Stimulated activated memory B cell treated with anti-CD40 and anti-IgM and Interleukin-4, amounts not matched to agents 10 μg/mL and 1 μg/mL and 100 μg/mL, for 72 hours (primary cell): ENCODE measurements at regions not wholly inside any gene's neighbourhood (a gene's known extent, or its start where the extent isn't known, plus 50 kb on each side); places are given as distances from the start of the nearest gene placed in this dataset.

ENCODE experiments used
- ATAC-seq: fragments of 150-1000 bp; cut with Tn5 transposase; 2 replicates; pipeline ENCODE4 v1.10.0; 2021
- H3K27ac Mint-ChIP-seq: one replicate; pipeline ENCODE4 v1.8.0; 2022; ENCODE audit warnings: mild to moderate bottlenecking, mixed read lengths
- H3K27me3 Mint-ChIP-seq: one replicate; pipeline ENCODE4 v1.8.0; 2022; ENCODE audit warnings: mixed read lengths
- H3K36me3 Mint-ChIP-seq: one replicate; pipeline ENCODE4 v1.8.0; 2022; ENCODE audit warnings: mixed read lengths
- H3K4me1 Mint-ChIP-seq: one replicate; pipeline ENCODE4 v1.8.0; 2022; ENCODE audit warnings: mixed read lengths
- H3K4me3 Mint-ChIP-seq: one replicate; pipeline ENCODE4 v1.8.0; 2022; ENCODE audit warnings: mild to moderate bottlenecking, moderate library complexity, mixed read lengths
- H3K9me3 Mint-ChIP-seq: one replicate; pipeline ENCODE4 v1.8.0; 2022; ENCODE audit warnings: mixed read lengths

DNA sequence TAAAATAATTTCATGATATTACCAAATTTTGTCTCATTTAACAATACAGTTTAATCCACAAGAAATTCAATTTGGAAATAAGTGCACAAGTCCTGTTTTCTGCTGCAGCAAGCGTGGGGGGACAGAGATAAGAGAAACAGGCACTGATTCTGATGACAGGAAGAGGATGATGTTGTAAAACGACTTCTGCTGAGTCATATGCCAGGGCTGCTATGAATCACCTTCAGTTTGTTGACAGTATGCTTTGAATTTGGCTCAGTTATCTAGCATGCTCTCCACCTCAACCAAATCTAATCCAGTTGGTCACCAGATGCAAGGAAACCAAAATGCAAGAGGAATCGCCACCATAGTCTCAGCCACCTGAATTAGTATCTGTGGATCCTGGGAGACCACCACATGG, 244.1 kb upstream of the MON1B start:
- Mint-ChIP-seq H3K4me1 (no peaks in the 10 kb centered on the region), H3K27me3 (no peaks in the 10 kb centered on the region), H3K4me3 (no peak overlapping the region), H3K36me3 (no peaks in the 10 kb centered on the region), H3K27ac (no peak overlapping the region), H3K9me3 (peaks cover 8% of the 10 kb centered on the region)
- no peak for ATAC-seq

DNA sequence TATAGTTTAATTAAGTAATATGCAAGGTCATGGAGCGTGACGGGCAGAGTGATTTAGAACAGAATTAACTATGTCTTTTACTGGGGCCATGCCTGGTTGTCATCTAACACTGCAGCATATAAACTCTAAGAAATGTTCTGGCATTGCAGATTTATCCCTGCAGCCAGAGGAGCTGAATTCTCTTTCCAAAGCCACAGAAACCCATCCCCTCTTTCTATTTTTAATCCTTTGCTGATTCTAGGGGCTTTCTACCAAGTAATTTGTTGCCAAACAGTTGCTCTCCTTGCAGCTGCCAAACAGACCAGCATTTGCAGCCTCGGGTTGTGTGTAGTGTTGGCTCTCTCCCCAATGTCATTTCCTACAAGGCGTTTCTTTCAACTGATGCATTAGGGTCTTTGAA, 243.2 kb upstream of the MON1B start:
- Mint-ChIP-seq H3K4me3 (no peak overlapping the region), H3K36me3 (no peaks in the 10 kb centered on the region), H3K27ac (no peak overlapping the region)

DNA sequence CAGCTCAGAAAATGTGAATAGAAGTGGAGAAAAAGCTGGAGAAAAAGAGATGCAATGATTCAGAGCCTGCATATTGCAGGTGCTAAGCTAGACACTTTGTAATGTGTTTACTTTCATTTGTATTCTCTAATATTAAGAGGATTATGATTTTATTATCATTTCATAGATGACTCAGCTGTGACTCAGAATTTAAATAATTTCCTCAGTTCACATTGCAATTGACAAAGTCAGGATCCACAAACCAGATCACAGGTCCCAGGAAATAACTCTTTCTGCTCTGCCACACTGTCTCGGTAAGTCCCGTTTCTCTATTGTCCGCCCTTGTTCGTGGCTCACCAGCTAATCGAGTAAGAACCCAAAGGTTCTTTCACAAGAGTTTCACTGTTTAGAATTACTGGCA, 235.4 kb upstream of the MON1B start:
- no peaks in the 10 kb centered on the region for H3K27me3 Mint-ChIP-seq
- H3K4me3 Mint-ChIP-seq = no peak overlapping the region
- no peaks in the 10 kb centered on the region for H3K36me3 Mint-ChIP-seq
- no peaks in the 10 kb centered on the region for H3K4me1 Mint-ChIP-seq
- no peak overlapping the region for H3K27ac Mint-ChIP-seq
- H3K9me3 Mint-ChIP-seq = peaks cover 7% of the 10 kb centered on the region
- ATAC-seq = no peak

More for the DNA sequence above, 243.2 kb upstream of the MON1B start:
- H3K9me3 Mint-ChIP-seq = peaks cover 8% of the 10 kb centered on the region
- H3K27me3 Mint-ChIP-seq = no peaks in the 10 kb centered on the region
- no peak for ATAC-seq
- no peaks in the 10 kb centered on the region for H3K4me1 Mint-ChIP-seq

DNA sequence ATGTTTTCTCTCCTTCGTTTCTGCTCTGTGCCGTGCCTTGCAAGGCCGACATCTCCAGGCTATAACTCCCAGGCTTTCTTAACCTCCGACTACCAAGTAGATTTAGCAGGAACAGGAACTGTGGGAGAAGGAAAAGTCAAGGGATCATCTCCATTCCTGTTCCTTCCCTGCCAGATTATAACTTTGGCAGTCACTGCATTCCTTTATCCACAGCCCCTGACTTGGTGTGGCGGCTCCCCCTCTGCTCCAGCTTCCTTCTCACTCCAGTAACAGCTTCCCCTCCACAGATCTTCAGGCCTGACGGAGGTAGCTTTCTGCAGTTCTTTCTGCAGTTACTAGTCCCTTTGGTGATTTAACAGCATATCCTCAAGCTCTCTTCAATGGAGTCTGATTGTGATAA, 234.6 kb upstream of the MON1B start:
- Mint-ChIP-seq H3K9me3 (peaks cover 5% of the 10 kb centered on the region), H3K4me1 (no peaks in the 10 kb centered on the region), H3K27ac (no peak overlapping the region), H3K27me3 (no peaks in the 10 kb centered on the region), H3K36me3 (no peaks in the 10 kb centered on the region), H3K4me3 (no peak overlapping the region)
- ATAC-seq = no peak

DNA sequence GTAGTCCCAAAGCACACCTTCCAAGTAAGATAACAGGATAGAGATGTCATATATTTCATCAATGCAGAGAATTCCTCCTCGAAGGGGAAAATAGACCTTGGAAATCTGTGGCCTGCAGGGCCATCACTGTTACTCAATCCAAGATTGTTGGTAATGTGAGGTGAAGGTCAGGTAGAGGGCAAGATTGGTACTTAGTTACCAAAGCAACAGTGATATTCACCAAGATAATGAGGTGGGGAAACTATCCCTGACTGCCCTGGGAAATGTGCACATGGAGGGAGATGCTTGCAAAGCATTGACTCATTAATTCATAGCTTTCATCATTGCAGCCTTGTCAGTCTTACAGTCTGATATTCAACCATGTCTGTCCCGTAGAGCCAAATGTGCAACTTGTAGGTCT, 234.1 kb upstream of the MON1B start:
- Mint-ChIP-seq H3K27ac (no peak overlapping the region), H3K27me3 (no peaks in the 10 kb centered on the region), H3K4me3 (no peak overlapping the region), H3K36me3 (no peaks in the 10 kb centered on the region), H3K4me1 (no peaks in the 10 kb centered on the region), H3K9me3 (peaks cover 3% of the 10 kb centered on the region)
- no peak for ATAC-seq

DNA sequence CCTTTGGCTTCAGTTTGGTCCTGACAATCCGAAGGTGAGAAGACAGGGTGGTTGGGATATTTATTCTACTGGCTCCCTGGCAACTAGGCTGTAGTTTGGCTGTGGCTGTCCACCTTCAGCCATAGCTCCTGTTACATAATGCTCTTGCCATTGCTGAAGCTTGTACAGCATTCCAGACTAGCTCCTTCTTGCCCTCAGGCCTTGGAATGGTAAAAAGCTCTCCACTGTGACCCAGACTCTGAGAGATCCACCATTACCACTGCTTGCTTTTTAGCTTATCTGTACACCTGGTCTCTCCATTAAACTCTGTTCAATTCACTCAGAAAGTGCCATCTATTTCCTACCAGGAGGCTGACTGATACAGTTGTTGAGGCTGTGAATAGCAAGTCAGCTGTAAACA, 231.8 kb upstream of the MON1B start:
- no peak for ATAC-seq
- Mint-ChIP-seq H3K36me3 (no peaks in the 10 kb centered on the region), H3K27ac (no peak overlapping the region)

DNA sequence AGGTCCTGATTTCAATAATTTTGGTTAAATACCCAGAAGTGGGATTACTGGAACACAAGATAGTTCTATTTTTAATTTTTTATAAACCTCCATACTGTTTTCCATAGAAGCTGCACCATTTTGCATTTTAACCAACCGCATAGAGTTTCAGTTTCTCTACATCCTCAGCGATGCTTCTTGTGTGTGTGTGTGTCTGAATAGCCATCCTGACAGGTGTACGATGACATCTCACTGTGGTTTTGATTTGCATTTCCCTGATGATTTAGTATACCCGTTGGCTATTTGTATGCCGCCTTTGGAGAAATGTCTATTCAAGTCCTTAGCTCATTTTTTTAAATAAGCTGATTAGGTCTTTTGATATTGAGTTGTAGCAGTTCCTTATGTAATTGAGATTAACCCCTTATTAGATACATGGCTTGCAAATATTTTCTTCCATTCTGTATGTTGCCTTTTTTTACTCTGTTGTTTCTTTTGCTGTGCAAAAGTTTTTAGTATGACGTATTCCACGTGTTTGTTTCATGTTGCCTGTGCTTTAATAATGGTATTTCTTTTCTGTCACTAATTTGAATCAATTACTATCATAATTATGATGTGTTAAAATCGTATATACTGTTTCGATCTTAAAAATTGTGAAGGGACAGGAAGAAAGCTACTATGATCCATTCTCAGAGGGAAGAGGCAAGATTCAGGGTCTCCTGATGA, 227.2 kb upstream of the MON1B start:
- peak; percentile 70 for ATAC-seq
- no peaks in the 10 kb centered on the region for H3K27me3 Mint-ChIP-seq
- H3K4me1 Mint-ChIP-seq = peaks cover 17% of the 10 kb centered on the region
- no peaks in the 10 kb centered on the region for H3K36me3 Mint-ChIP-seq
- no peak overlapping the region for H3K27ac Mint-ChIP-seq
- H3K9me3 Mint-ChIP-seq = no peaks in the 10 kb centered on the region
- no peak overlapping the region for H3K4me3 Mint-ChIP-seq

More for the DNA sequence above, 231.8 kb upstream of the MON1B start:
- no peak overlapping the region for H3K4me3 Mint-ChIP-seq
- peaks cover 3% of the 10 kb centered on the region for H3K9me3 Mint-ChIP-seq
- no peaks in the 10 kb centered on the region for H3K27me3 Mint-ChIP-seq
- peaks cover 11% of the 10 kb centered on the region for H3K4me1 Mint-ChIP-seq

DNA sequence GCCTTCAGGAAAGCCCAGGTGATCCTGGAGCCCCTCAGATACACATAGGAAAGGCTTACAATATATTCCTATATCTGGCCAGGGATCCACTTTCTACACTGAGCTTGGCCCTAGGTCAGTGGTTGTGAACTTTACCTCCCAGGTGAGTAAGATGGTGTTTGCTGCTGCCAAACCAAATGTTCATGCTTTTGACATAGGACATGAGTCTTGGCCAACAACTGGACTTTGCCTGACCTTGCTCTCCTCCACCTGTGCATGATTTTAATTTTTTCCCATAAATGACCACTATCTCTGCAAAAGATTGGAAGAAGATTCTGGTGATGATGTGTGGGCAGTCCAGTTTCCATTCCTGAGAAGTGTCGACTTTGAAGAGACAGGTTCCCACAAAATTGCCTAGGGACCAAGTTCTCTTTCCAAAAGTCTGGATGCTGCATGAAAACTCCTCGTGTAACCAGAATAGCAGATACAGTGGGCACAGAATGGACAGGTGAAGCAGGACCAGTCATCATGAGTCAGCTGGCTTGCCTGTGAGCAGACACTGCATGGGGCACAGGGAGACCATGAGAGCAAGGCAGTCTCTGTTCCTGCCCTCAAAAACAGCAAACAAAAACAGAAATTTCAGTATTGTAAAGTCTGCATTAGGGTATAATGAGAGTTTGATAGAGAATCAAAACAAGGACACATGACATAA, 226.4 kb upstream of the MON1B start:
- Mint-ChIP-seq H3K27ac (no peak overlapping the region), H3K27me3 (no peaks in the 10 kb centered on the region), H3K9me3 (no peaks in the 10 kb centered on the region), H3K36me3 (no peaks in the 10 kb centered on the region), H3K4me3 (no peak overlapping the region), H3K4me1 (peaks cover 17% of the 10 kb centered on the region)
- ATAC-seq = no peak

DNA sequence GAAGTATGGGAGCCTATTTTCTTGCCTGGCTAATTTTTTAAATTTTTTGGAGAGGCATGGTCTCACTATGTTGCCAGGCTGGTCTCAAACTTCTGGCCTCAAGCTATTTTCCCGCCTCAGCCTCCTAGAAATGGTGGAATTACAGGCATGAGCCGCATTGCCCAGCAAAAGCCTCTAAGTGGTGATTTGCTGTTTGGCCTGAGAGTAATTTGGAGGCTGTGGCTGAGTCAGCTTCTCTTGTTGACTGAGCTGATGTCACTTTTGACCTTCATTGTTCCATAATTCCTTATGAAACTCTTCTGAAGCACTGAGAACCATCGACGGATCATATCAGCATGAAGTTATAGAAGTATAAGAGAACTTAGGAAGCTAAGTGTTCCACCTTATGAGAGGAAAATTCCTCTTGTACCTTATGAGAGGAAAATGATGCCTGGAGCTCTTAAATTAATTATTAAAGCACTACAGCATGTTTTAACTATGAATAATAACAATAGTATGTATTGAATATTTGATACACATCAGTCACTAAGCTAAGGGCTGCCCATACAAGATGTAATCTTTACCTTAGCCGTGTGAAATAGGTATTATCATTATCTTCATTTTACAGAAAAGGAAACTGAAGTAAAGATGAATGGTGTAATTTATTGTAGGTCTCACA, 220.8 kb upstream of the MON1B start:
- no peak overlapping the region for H3K27ac Mint-ChIP-seq
- H3K36me3 Mint-ChIP-seq = no peaks in the 10 kb centered on the region
- no peaks in the 10 kb centered on the region for H3K4me1 Mint-ChIP-seq
- H3K27me3 Mint-ChIP-seq = peaks cover 12% of the 10 kb centered on the region
- H3K9me3 Mint-ChIP-seq = no peaks in the 10 kb centered on the region
- H3K4me3 Mint-ChIP-seq = no peak overlapping the region
- no peak for ATAC-seq

DNA sequence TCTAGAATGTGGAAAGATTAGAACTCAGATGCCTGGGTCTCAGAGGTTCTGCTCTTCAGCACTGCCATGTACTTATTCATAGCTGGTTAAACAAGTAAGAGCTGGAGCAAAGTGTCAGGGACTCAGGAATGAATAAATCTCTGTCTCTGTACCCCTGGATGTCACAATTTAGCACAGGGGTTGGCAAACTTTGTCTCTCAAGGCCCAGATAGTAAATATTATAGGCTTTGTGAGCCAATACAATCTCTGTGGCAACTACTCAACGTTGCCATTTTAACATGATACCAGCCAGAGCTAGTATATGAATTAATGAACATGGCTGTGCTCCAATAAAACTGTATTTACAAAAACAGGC, 220.3 kb upstream of the MON1B start:
- ATAC-seq = no peak
- H3K9me3 Mint-ChIP-seq = no peaks in the 10 kb centered on the region
- no peaks in the 10 kb centered on the region for H3K36me3 Mint-ChIP-seq
- H3K27me3 Mint-ChIP-seq = peaks cover 17% of the 10 kb centered on the region
- H3K27ac Mint-ChIP-seq = no peak overlapping the region
- no peak overlapping the region for H3K4me3 Mint-ChIP-seq
- H3K4me1 Mint-ChIP-seq = no peaks in the 10 kb centered on the region

DNA sequence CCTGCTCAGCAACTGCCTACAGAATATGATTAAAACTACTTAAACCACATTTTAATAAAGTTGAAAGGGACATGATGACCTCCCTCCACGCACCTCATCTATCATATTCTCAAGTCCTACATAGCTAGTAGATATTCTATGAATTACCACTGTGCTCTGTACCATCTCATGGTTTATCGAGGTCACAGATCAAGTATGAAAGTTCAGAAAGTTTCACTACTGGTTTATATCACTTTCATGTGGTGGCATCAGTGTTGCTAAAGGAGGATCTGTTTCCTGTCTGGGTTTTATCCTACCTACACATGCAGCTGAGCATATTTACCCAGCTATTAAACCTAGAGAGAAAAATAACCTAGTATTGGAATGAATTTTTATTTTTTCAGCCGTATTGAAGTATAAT, 214.9 kb upstream of the MON1B start:
- Mint-ChIP-seq H3K4me3 (no peak overlapping the region), H3K4me1 (no peaks in the 10 kb centered on the region), H3K27me3 (peaks cover 18% of the 10 kb centered on the region), H3K9me3 (no peaks in the 10 kb centered on the region), H3K27ac (no peak overlapping the region), H3K36me3 (no peaks in the 10 kb centered on the region)
- peak; percentile 88 for ATAC-seq

DNA sequence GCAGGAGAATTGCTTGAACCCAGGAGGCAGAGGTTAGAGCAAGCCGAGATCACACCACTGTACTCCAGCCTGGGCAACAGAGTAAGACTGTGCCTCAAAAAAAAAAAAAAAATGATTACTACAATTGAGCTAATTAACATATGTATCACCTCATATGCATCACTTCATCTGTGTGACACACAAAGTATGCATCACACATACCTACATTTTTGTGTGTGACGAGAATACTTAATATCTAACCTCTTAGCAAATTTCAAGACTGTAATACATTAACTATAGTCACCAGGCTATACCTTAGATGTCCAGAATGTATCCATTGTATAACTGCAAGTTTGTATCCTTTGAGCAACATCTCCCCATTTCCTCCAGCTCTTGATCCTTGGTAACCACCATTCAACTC, 214.2 kb upstream of the MON1B start:
- Mint-ChIP-seq H3K27ac (no peak overlapping the region), H3K36me3 (no peaks in the 10 kb centered on the region), H3K27me3 (peaks cover 18% of the 10 kb centered on the region), H3K4me1 (no peaks in the 10 kb centered on the region), H3K4me3 (no peak overlapping the region), H3K9me3 (no peaks in the 10 kb centered on the region)
- no peak for ATAC-seq

DNA sequence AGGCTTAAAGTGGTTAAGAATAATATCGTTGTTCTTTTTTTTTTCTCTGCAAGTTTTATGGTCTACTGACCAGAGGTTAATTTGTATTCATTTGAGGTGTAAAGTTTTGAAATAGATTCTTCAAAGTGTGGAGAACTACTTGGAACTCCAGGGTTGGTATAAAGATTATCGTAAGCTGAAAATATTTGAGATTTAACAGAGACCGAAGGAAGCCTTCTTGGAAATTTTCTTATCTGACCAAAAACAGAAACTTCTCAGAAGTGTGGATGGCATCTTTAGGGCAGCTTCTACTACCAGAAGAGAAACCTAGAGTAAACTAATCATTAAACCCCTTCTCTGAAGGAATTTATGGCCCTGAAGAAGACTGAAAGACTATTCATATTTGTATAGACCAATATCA, 206.8 kb upstream of the MON1B start:
- ATAC-seq = no peak
- Mint-ChIP-seq H3K27me3 (no peaks in the 10 kb centered on the region), H3K9me3 (no peaks in the 10 kb centered on the region), H3K4me3 (no peak overlapping the region), H3K27ac (no peak overlapping the region), H3K4me1 (no peaks in the 10 kb centered on the region), H3K36me3 (no peaks in the 10 kb centered on the region)

DNA sequence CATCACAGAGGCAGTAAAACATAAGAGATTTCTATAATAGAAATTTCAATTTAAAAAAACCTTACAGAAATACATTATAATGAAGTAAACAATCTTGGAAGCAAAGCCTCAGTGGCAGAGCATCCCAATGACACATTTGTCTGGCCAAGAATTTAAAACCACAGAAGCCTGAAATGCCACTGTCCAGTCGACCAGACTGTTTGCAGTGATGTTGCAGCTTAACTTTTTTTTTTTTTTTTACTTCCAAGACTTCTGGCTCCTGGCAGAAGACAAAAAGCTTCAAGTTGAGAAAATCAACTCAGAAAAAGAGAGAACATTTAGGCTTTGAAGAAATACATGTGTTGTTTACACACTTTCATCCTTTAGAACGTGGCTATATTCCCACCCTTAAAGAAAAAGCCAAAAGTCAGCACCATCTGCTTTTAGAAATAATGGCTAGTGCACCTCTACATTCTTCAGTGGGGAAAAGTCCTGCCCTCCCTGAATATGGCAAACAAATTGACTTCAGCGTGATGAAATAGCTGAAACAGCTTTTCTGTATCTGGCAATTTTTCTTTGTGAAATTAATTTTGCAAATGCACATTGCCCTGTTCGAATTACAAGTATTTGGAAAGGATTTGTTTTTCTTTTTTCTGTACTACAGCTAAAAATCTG, 205.5 kb upstream of the MON1B start:
- H3K27me3 Mint-ChIP-seq = no peaks in the 10 kb centered on the region
- no peak overlapping the region for H3K4me3 Mint-ChIP-seq
- H3K4me1 Mint-ChIP-seq = no peaks in the 10 kb centered on the region
- no peaks in the 10 kb centered on the region for H3K9me3 Mint-ChIP-seq
- H3K27ac Mint-ChIP-seq = no peak overlapping the region
- no peaks in the 10 kb centered on the region for H3K36me3 Mint-ChIP-seq
- ATAC-seq = no peak

DNA sequence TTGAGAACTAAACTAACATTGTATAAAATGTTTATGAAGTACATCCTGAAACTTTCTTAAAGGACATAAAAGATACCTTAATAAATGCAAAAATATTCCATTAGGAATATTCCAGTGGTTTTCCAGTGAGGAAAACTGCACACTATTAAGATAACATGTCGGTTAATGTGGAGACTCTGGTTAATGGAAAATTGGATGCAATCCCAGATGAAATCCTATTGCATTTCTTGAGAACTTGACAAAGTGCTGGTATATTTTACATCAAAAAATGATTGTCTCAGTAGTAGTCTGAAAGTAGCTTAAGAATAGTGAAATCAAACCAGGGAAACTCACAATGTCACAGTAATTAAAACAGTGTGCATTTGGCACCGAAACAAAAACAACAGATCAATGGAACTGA, 202.5 kb upstream of the MON1B start:
- ATAC-seq = no peak
- no peaks in the 10 kb centered on the region for H3K27me3 Mint-ChIP-seq
- no peaks in the 10 kb centered on the region for H3K36me3 Mint-ChIP-seq

More for the DNA sequence above, 202.5 kb upstream of the MON1B start:
- Mint-ChIP-seq H3K4me1 (no peaks in the 10 kb centered on the region), H3K4me3 (no peak overlapping the region), H3K27ac (no peak overlapping the region), H3K9me3 (peaks cover 4% of the 10 kb centered on the region)
